HUES64 (cell line): ENCODE measurements at regions not wholly inside any gene's neighbourhood (a gene's known extent, or its start where the extent isn't known, plus 50 kb on each side); places are given as distances from the start of the nearest gene placed in this dataset.

Experiments used
- H3K27ac ChIP-seq: 2 replicates; pipeline ENCODE4 v1.7.0; 2013; ENCODE audit warnings: low read depth, low read length, inconsistent platforms
- H3K27me3 ChIP-seq: 2 replicates; pipeline ENCODE4 v1.6.1; 2013; ENCODE audit warnings: mild to moderate bottlenecking, low read length; ENCODE audit not compliant: insufficient read depth
- H3K36me3 ChIP-seq: 2 replicates; pipeline ENCODE4 v1.6.1; 2013; ENCODE audit warnings: mild to moderate bottlenecking, low read length; ENCODE audit not compliant: insufficient read depth
- H3K4me1 ChIP-seq: 2 replicates; pipeline ENCODE4 v1.6.1; 2013; ENCODE audit warnings: mild to moderate bottlenecking, low read length, moderate library complexity; ENCODE audit not compliant: insufficient read depth
- H3K4me3 ChIP-seq: 2 replicates; pipeline ENCODE4 v1.5.1; 2013; ENCODE audit warnings: mild to moderate bottlenecking, low read length, moderate library complexity
- H3K9ac ChIP-seq: 2 replicates; pipeline ENCODE4 v1.6.1; 2013; ENCODE audit warnings: mild to moderate bottlenecking, low read depth, low read length
- H3K9me3 ChIP-seq: 2 replicates; pipeline ENCODE4 v1.6.1; 2013; ENCODE audit warnings: low read depth, low read length; ENCODE audit not compliant: insufficient read depth
- WGBS: fragments of 150-250, 120-280 bp; methylation state at CpG from one replicate; pipeline ENCODE4 v1.1.7; 2013; ENCODE audit warnings: missing lambda C conversion rate; 5-methylcytosine and 5-hydroxymethylcytosine counted together

- H3K4me1 ChIP-seq, result no peaks in the 10 kb centered on the region; the same call in 1 of the 2 replicates
- H3K9me3 ChIP-seq, result no peaks in the 10 kb centered on the region
- no peak overlapping the region for H3K27ac ChIP-seq
- no peaks in the 10 kb centered on the region for H3K27me3 ChIP-seq
- no peak overlapping the region for H3K9ac ChIP-seq
- no peaks in the 10 kb centered on the region for H3K36me3 ChIP-seq
- WGBS, result 95% methylated on average over 3 of the region's 4 CpGs
- H3K4me3 ChIP-seq, result no peak overlapping the region
Observed at GRCh38 chr1:83813576-83813975, 185.4 kb downstream of the TTLL7 start.

- Histone ChIP-seq H3K4me3 (no peak overlapping the region), H3K36me3 (no peaks in the 10 kb centered on the region), H3K9ac (no peak overlapping the region), H3K27ac (no peak overlapping the region), H3K4me1 (no peaks in the 10 kb centered on the region), H3K27me3 (no peaks in the 10 kb centered on the region), H3K9me3 (no peaks in the 10 kb centered on the region)
- WGBS, result 93% methylated on average over 4 of the region's 4 CpGs
Observed at GRCh38 chr1:83810144-83810543, 188.8 kb downstream of the TTLL7 start.

GRCh38 chr1:83808536-83808935 lies 190.4 kb downstream of the TTLL7 start:
- Histone ChIP-seq H3K36me3 (no peaks in the 10 kb centered on the region), H3K27ac (no peak overlapping the region), H3K9ac (no peak overlapping the region), H3K9me3 (no peaks in the 10 kb centered on the region), H3K4me1 (no peaks in the 10 kb centered on the region), H3K4me3 (no peak overlapping the region), H3K27me3 (no peaks in the 10 kb centered on the region)

- no CpG with 5 or more reads among the region's 3 CpGs for WGBS
- Histone ChIP-seq H3K4me1 (no peaks in the 10 kb centered on the region), H3K4me3 (no peak overlapping the region)
Observed at GRCh38 chr1:83807821-83808220, 191.1 kb downstream of the TTLL7 start.

GRCh38 chr1:83807231-83807630 lies 191.7 kb downstream of the TTLL7 start:
- H3K4me1 ChIP-seq, result 0 out of 2 replicates have a peak, but pooled peaks cover 5% of the 10 kb centered on the region
- H3K27ac ChIP-seq, result no peak overlapping the region
- no peaks in the 10 kb centered on the region for H3K27me3 ChIP-seq
- 89% methylated on average over 1 of the region's 1 CpG for WGBS
- no peak overlapping the region for H3K4me3 ChIP-seq
- no peaks in the 10 kb centered on the region for H3K36me3 ChIP-seq
- H3K9me3 ChIP-seq, result no peaks in the 10 kb centered on the region
- H3K9ac ChIP-seq, result no peak overlapping the region

More at GRCh38 chr1:83807821-83808220, 191.1 kb downstream of the TTLL7 start:
- no peaks in the 10 kb centered on the region for H3K36me3 ChIP-seq
- no peaks in the 10 kb centered on the region for H3K27me3 ChIP-seq
- H3K9ac ChIP-seq, result no peak overlapping the region
- no peaks in the 10 kb centered on the region for H3K9me3 ChIP-seq
- H3K27ac ChIP-seq, result no peak overlapping the region

GRCh38 chr1:83805921-83806320 lies 193.0 kb downstream of the TTLL7 start:
- peaks cover 10% of the 10 kb centered on the region; the same call in 1 of the 2 replicates for H3K4me1 ChIP-seq
- H3K4me3 ChIP-seq, result no peak overlapping the region
- H3K27me3 ChIP-seq, result no peaks in the 10 kb centered on the region
- H3K9me3 ChIP-seq, result no peaks in the 10 kb centered on the region
- H3K36me3 ChIP-seq, result no peaks in the 10 kb centered on the region
- 92% methylated on average over 4 of the region's 4 CpGs for WGBS
- H3K9ac ChIP-seq, result no peak overlapping the region
- H3K27ac ChIP-seq, result no peak overlapping the region

- H3K9me3 ChIP-seq, result no peaks in the 10 kb centered on the region
- H3K4me3 ChIP-seq, result no peak overlapping the region
- no peaks in the 10 kb centered on the region for H3K27me3 ChIP-seq
- H3K36me3 ChIP-seq, result no peaks in the 10 kb centered on the region
- WGBS, result 85% methylated on average over 8 of the region's 8 CpGs
- no peak overlapping the region for H3K9ac ChIP-seq
- H3K4me1 ChIP-seq, result peaks cover 26% of the 10 kb centered on the region
- H3K27ac ChIP-seq, result no peak overlapping the region
Observed at GRCh38 chr1:83802460-83803152, 196.3 kb downstream of the TTLL7 start.

GRCh38 chr1:83802023-83802422 lies 196.9 kb downstream of the TTLL7 start:
- no peaks in the 10 kb centered on the region for H3K9me3 ChIP-seq
- H3K4me1 ChIP-seq, result peaks cover 26% of the 10 kb centered on the region
- no peak overlapping the region for H3K27ac ChIP-seq
- H3K9ac ChIP-seq, result no peak overlapping the region
- H3K4me3 ChIP-seq, result no peak overlapping the region
- WGBS, result 92% methylated on average over 3 of the region's 3 CpGs
- H3K36me3 ChIP-seq, result no peaks in the 10 kb centered on the region
- no peaks in the 10 kb centered on the region for H3K27me3 ChIP-seq

- Histone ChIP-seq H3K4me3 (no peak overlapping the region), H3K4me1 (peaks cover 26% of the 10 kb centered on the region), H3K9me3 (no peaks in the 10 kb centered on the region), H3K36me3 (no peaks in the 10 kb centered on the region), H3K9ac (no peak overlapping the region), H3K27me3 (no peaks in the 10 kb centered on the region), H3K27ac (no peak overlapping the region)
- WGBS, result 95% methylated on average over 2 of the region's 3 CpGs
Observed at GRCh38 chr1:83800066-83800465, 198.9 kb downstream of the TTLL7 start.

- no peaks in the 10 kb centered on the region for H3K27me3 ChIP-seq
- no peak overlapping the region for H3K4me3 ChIP-seq
- peaks cover 26% of the 10 kb centered on the region for H3K4me1 ChIP-seq
- H3K9ac ChIP-seq, result no peak overlapping the region
- no peaks in the 10 kb centered on the region for H3K36me3 ChIP-seq
- H3K9me3 ChIP-seq, result no peaks in the 10 kb centered on the region
- 40% methylated on average over 1 of the region's 1 CpG for WGBS
- H3K27ac ChIP-seq, result no peak overlapping the region
Observed at GRCh38 chr1:83799594-83799993, 199.3 kb downstream of the TTLL7 start.

- H3K27ac ChIP-seq, result no peak overlapping the region
- H3K4me1 ChIP-seq, result peaks cover 26% of the 10 kb centered on the region
- H3K4me3 ChIP-seq, result no peak overlapping the region
- H3K9ac ChIP-seq, result no peak overlapping the region
- H3K36me3 ChIP-seq, result no peaks in the 10 kb centered on the region
- no peaks in the 10 kb centered on the region for H3K27me3 ChIP-seq
- no peaks in the 10 kb centered on the region for H3K9me3 ChIP-seq
Observed at GRCh38 chr1:83798965-83799364, 200.0 kb downstream of the TTLL7 start.

- peaks cover 17% of the 10 kb centered on the region for H3K4me1 ChIP-seq
- H3K9me3 ChIP-seq, result no peaks in the 10 kb centered on the region
- H3K9ac ChIP-seq, result no peak overlapping the region
- H3K36me3 ChIP-seq, result no peaks in the 10 kb centered on the region
- H3K4me3 ChIP-seq, result no peak overlapping the region
- H3K27ac ChIP-seq, result no peak overlapping the region
- WGBS, result 90% methylated on average over 4 of the region's 4 CpGs
- H3K27me3 ChIP-seq, result no peaks in the 10 kb centered on the region
Observed at GRCh38 chr1:83796409-83796808, 202.5 kb downstream of the TTLL7 start.
